ENCODE measurements at regions not wholly inside any gene's neighbourhood (a gene's known extent, or its start where the extent isn't known, plus 50 kb on each side); places are given as distances from the start of the nearest gene placed in this dataset.

DNA sequence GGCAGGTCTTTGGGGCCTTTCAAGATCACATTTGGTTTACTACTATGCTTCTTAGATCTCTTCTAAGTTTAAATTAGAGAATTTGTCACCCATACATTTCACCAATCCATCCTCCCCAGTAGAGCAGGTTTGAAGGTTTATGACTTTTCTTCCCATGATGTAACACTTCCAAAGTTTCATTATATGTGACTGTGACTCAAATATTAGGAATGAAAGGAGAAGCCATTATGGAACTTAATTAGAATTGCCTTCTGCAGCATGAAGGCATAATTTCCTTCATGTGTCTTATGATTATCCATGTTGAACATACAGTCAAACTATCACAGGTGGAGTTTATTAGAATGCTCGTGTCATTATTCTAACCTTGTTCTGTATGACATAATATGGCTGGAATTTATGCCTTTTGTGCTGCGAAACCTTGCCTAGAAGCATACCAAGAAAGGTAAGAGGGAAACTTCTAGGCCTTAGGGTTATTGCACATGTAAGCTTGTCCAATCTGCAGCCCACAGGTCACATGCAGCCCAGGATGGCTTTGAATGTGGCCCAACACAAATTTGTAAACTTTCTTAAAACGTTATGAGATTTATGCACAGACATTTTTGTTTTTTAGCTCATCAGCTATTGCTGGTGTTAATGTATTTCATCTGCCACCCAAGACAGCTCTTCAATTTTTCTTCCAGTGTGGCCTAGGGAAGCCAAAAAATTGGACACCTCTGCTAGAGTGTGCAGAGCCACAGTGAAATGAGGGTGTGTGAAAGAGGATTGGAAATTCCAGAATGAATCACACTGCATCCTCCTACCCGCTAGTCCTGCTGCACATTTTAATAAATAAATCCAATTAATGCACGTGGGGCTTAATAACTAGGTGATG, 133.6 kb downstream of the TMEM26 start:
- DNase-seq (ENCODE audit: insufficient read length, low spot score) (no peak), FAIRE-seq (no peak)

DNA sequence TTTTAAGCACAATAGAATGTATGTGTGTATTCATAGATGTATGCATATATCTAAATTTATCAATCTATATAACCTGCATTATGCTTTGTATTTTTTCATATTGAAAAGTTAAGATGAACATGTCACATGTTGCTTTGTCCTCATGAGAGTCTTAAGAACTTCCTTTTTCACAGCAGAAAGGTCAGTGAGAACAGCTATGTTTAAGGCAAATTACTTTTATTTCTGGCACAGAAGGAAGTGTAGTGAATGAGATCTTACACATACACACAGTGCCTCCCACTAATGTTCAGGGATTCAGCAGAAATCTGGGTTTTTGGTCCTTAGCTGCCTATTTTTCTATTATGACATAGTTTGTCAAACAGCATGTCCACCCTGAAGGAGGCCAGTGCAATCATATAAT, 134.8 kb downstream of the TMEM26 start:
- no peak for DNase-seq (ENCODE audit: insufficient read length, low spot score)
- FAIRE-seq = no peak

DNA sequence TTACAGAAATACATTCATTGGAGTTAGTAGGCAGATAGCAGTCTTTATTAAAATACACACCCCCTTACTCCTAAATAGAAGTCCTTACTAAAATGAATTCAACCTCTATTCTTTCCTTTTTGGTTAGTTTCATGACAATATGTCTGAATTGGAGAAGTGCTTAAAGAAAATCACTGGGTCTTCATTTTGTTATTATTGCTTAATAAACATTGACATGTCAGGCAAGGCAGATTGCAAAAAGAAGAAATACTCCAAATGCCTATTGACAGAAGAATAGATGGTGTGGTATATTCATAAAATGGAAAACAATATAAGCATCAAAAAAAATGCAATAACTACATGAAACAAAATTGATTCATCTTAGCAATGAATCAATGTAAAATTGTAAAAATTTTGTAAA, 135.5 kb downstream of the TMEM26 start:
- DNase-seq (ENCODE audit: insufficient read length, low spot score) = no peak
- FAIRE-seq = no peak

DNA sequence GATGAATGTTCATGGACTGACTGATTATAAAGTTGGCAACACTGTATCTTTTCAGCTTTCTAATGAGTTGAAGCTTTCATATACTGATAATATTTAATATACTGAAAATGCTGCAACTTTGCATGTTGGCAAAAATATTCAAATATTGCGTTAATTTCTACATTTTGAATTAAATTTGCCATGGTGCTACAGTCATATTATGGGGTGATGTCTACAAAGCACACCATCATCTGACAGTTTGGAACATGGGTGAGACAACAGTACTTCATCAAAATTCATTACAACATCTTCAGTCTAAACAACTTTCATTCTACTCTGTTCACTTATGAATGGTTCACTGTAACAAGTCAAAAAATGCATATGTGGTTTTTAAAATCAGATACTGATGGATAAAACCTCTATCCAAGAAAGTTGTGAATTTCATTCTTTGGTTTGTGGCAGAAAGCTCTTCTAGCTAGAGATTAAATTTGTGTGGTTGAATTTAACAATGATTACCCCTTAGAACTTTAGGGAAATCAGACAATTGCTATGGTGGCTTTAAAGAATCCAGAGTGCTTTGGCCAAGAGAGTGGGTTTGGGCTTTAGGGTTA, 136.4 kb downstream of the TMEM26 start:
- no peak for FAIRE-seq
- no peak for DNase-seq (ENCODE audit: insufficient read length, low spot score)

DNA sequence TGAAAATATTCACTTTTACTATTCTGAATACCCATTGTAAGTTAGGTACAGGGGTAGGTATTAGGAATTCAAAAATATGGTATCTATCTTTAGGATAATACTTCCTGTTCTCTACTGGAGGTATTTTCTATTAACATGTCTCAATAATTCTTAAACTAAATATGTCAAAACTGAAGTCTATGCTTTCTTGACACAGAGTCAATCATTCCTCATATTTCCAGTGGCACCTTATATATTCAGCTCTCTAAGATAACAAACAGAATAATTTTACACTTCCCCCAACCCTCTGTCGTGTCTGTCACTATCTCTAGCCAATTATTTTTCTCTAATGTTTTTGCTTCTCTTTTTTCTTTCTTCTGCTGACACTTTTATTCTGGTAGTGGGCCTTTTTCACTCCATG, 138.9 kb downstream of the TMEM26 start:
- DNase-seq (ENCODE audit: insufficient read length, low spot score) = no peak
- FAIRE-seq = no peak

- FAIRE-seq (no peak), DNase-seq (ENCODE audit: insufficient read length, low spot score) (no peak)
Observed at GRCh38 chr10:61313460-61313859, 139.7 kb downstream of the TMEM26 start.

DNA sequence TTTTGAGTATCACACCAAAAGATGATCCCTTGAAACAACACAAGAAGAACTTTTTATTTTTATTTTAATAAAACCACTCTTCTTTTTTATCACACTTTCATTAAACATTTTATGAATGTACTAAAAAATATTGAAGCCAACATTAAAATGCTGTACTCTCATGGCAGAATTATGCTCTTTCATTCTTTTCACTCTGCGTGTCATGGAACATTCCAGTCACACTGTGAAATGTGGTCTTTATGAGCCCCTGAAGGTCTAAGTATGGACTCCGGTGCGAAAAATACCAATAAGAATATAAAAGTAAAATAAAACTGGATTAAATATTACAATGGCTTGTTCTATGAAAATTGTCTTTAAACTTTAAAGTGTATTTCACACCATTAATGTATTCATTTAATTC, 148.4 kb downstream of the TMEM26 start:
- no peak for FAIRE-seq
- no peak for DNase-seq (ENCODE audit: insufficient read length, low spot score)

DNA sequence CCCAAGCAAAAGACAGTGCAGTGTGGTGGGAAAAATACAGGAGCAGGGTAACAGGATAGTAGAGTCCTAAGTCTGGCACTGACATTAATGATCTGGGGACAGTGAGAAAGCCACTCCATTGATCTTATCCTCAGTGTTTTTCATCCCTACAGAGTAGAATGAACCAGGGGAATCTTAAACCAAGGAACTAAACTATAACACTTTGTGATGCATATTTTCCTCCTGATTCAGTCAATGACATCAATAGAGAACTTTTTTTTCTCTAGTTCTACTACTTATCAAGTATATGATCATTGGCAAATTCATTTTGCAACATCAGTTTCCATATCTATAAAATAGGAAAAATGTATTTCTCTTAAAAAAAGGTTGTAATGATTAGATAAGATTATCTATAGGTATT, 151.1 kb downstream of the TMEM26 start:
- no peak for FAIRE-seq

GRCh38 chr10:61301575-61301974, 151.6 kb downstream of the TMEM26 start:
- no peak for DNase-seq (ENCODE audit: insufficient read length, low spot score)

More for the DNA sequence above, 151.1 kb downstream of the TMEM26 start:
- no peak for DNase-seq (ENCODE audit: insufficient read length, low spot score)

GRCh38 chr10:61299841-61300240, 153.3 kb downstream of the TMEM26 start:
- FAIRE-seq (no peak), DNase-seq (ENCODE audit: insufficient read length, low spot score) (no peak)

More at GRCh38 chr10:61301575-61301974, 151.6 kb downstream of the TMEM26 start:
- FAIRE-seq = no peak

DNA sequence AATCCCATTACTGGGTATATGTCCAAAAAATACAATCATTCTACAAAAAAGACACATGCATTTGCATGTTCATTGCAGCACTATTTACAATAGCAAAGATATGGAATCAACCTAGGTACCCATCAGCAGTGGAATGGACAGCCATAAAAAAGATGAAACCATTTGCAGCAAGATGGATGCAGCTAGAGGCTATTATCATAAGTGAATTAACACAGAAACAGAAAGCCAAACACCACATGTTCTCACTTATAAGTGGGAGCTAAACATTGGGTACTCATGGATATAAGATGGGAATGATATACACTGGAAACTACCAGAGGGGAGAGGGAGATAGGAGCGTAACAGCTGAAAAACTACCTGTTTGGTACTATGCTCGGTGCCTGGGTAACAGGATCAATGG, 154.0 kb downstream of the TMEM26 start:
- DNase-seq (ENCODE audit: insufficient read length, low spot score) = no peak
- no peak for FAIRE-seq

GRCh38 chr10:61298194-61298593, 155.0 kb downstream of the TMEM26 start:
- DNase-seq (ENCODE audit: insufficient read length, low spot score) (no peak), FAIRE-seq (no peak)

DNA sequence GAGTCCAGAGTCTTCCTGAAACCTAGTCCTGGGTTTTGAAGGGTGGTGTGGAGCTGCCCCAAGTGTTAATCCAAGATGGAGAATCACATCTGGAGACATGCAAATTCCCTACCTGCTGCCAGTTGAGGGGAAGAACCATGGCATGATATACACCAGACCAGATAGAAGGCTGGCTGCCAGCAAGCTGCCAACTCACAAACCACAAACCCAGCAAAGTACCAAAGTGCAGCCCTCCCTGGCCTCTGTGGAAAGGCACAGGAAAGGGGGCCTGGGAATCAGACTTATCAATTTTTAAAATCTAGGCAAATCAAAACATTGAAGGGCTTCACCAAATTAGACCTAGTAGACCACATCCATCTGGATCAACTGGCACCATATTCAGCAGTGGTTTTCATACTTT, 157.0 kb downstream of the TMEM26 start:
- no peak for FAIRE-seq
- no peak for DNase-seq (ENCODE audit: insufficient read length, low spot score)

DNA sequence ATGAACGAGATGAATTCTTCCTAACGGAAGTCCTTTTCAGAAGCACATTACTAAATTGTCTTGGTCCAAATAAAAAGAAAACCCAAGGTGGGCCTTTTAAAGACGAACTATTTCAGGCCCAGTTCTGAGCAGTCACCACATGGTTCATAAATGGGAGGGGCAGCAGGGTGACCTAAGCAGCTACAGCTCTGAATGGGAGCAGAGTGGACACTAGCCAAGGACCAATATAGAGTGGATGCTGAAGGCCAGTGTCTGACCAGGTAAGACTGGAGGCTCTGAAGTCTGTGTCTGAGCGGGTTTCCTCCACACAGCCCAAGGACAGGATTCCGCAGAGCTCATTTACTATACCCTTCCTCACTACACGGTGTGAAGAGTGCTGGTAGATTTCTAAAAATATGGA, 159.1 kb downstream of the TMEM26 start:
- FAIRE-seq (no peak), DNase-seq (ENCODE audit: insufficient read length, low spot score) (no peak)

- DNase-seq (ENCODE audit: insufficient read length, low spot score) (no peak), FAIRE-seq (no peak)
Observed at GRCh38 chr10:61289813-61290212, 163.4 kb downstream of the TMEM26 start.

GRCh38 chr10:61286686-61287085, 166.5 kb downstream of the TMEM26 start:
- FAIRE-seq (no peak), DNase-seq (ENCODE audit: insufficient read length, low spot score) (no peak)

GRCh38 chr10:61285749-61286148, 167.4 kb downstream of the TMEM26 start:
- FAIRE-seq = no peak

GRCh38 chr10:61284222-61284890, 168.8 kb downstream of the TMEM26 start:
- FAIRE-seq (no peak), DNase-seq (ENCODE audit: insufficient read length, low spot score) (peak; percentile 23)

More at GRCh38 chr10:61285749-61286148, 167.4 kb downstream of the TMEM26 start:
- DNase-seq (ENCODE audit: insufficient read length, low spot score) = no peak

GRCh38 chr10:61283481-61284221, 169.5 kb downstream of the TMEM26 start:
- FAIRE-seq = no peak
- no peak for DNase-seq (ENCODE audit: insufficient read length, low spot score)

- no peak for DNase-seq (ENCODE audit: insufficient read length, low spot score)
- FAIRE-seq = no peak
Observed at GRCh38 chr10:61283066-61283465, 170.1 kb downstream of the TMEM26 start.

- FAIRE-seq (no peak), DNase-seq (ENCODE audit: insufficient read length, low spot score) (peak; percentile 14)
Observed at GRCh38 chr10:61280303-61280702, 172.9 kb downstream of the TMEM26 start.

All from HTR-8/SVneo (cell line).